ENCODE measurements at regions not wholly inside any gene's neighbourhood (a gene's known extent, or its start where the extent isn't known, plus 50 kb on each side); places are given as distances from the start of the nearest gene placed in this dataset.

GRCh38 chr10:52570490-52570889 lies 202.1 kb downstream of the MBL2 start:
- TF ChIP-seq YY1 (IDR thresholded peaks at IDR 0.05) (no peak), CTCF (IDR thresholded peaks at IDR 0.05; ENCODE audit: low read depth, low read length, missing input control) (no peak), HNF4G (IDR thresholded peaks at IDR 0.05) (no peak), REST (IDR thresholded peaks at IDR 0.05) (no peak), NR2F2 (IDR thresholded peaks at IDR 0.05) (no peak), HNF4A (conservative IDR thresholded peaks at IDR 0.05) (no peak), EGR1 (IDR thresholded peaks at IDR 0.05; ENCODE audit: low read depth in 2 of 2) (no peak), ZBTB33 (IDR thresholded peaks at IDR 0.05) (no peak), JUND (IDR thresholded peaks at IDR 0.05) (no peak), FOXA1 (IDR thresholded peaks at IDR 0.05) (no peak)
- Histone ChIP-seq H3K27me3 (ENCODE audit: control insufficient read depth in 4 of 4, insufficient read depth in 4 of 4, low read length in 3 of 4) (peaks cover 0 to 3% (median 0%) of the 10 kb centered on the region in 4 donors), H3K4me1 (ENCODE audit: control insufficient read depth in 4 of 4, insufficient read depth in 4 of 4, low read length in 3 of 4) (no peaks in the 10 kb centered on the region), H3K36me3 (ENCODE audit: control insufficient read depth in 4 of 4, insufficient read depth in 3 of 4, low read depth in 1 of 4, low read length in 3 of 4) (no peaks in the 10 kb centered on the region), H3K9me3 (ENCODE audit: control insufficient read depth in 4 of 4, low read length in 3 of 4) (no peaks in the 10 kb centered on the region), H3K9ac (ENCODE audit: low read depth in 1 of 2, low read length in 2 of 2) (no peak overlapping the region), H3K4me3 (ENCODE audit: low read depth in 1 of 3, low read length in 3 of 3) (no peak overlapping the region), H3K27ac (ENCODE audit: low read depth in 1 of 2, low read length in 2 of 2) (no peak overlapping the region)
- no peak for DNase-seq (ENCODE audit: low spot score)
- WGBS, result 57% methylated on average over 1 of the region's 1 CpG

- TF ChIP-seq ATF3 (IDR thresholded peaks at IDR 0.05) (no peak), REST (IDR thresholded peaks at IDR 0.05) (no peak), RAD21 (IDR thresholded peaks at IDR 0.05) (no peak), FOXA1 (IDR thresholded peaks at IDR 0.05) (no peak), HNF4G (IDR thresholded peaks at IDR 0.05) (no peak), HNF4A (conservative IDR thresholded peaks at IDR 0.05) (no peak), YY1 (IDR thresholded peaks at IDR 0.05) (no peak), GABPA (IDR thresholded peaks at IDR 0.05 in 1 of 2, conservative IDR thresholded peaks at IDR 0.05 in 1 of 2) (no peak), SP1 (IDR thresholded peaks at IDR 0.05) (no peak), JUND (IDR thresholded peaks at IDR 0.05) (no peak), FOXA2 (IDR thresholded peaks at IDR 0.05) (no peak), CTCF (IDR thresholded peaks at IDR 0.05; ENCODE audit: low read depth, low read length, missing input control) (no peak), EGR1 (IDR thresholded peaks at IDR 0.05; ENCODE audit: low read depth in 2 of 2) (no peak), MAX (IDR thresholded peaks at IDR 0.05) (no peak)
- no peak for DNase-seq (ENCODE audit: low spot score)
- H3K9me3 ChIP-seq (ENCODE audit: control insufficient read depth in 4 of 4, low read length in 3 of 4), result no peaks in the 10 kb centered on the region
- WGBS, result 53% methylated on average over 2 of the region's 2 CpGs
- H3K27me3 ChIP-seq (ENCODE audit: control insufficient read depth in 4 of 4, insufficient read depth in 4 of 4, low read length in 3 of 4), result peaks cover 0 to 3% (median 0%) of the 10 kb centered on the region in 4 donors
- H3K4me1 ChIP-seq (ENCODE audit: control insufficient read depth in 4 of 4, insufficient read depth in 4 of 4, low read length in 3 of 4), result no peaks in the 10 kb centered on the region
- no peak overlapping the region for H3K9ac ChIP-seq (ENCODE audit: low read depth in 1 of 2, low read length in 2 of 2)
- H3K4me3 ChIP-seq (ENCODE audit: low read depth in 1 of 3, low read length in 3 of 3), result no peak overlapping the region
- H3K36me3 ChIP-seq (ENCODE audit: control insufficient read depth in 4 of 4, insufficient read depth in 3 of 4, low read depth in 1 of 4, low read length in 3 of 4), result no peaks in the 10 kb centered on the region
- H3K27ac ChIP-seq (ENCODE audit: low read depth in 1 of 2, low read length in 2 of 2), result no peak overlapping the region
These were observed 201.6 kb downstream of the MBL2 start for GRCh38 chr10:52571018-52571417.
